OCI-LY1 (cell line): ENCODE measurements at regions not wholly inside any gene's neighbourhood (a gene's known extent, or its start where the extent isn't known, plus 50 kb on each side); places are given as distances from the start of the nearest gene placed in this dataset.

ENCODE experiments used
- CTCF ChIP-seq: fragments of 200-600 bp; sonication (generic), shearing (Covaris generic); IDR thresholded peaks from 2 replicates; pipeline ENCODE4 v1.5.1; 2017; ENCODE audit warnings: mild to moderate bottlenecking, antibody characterized with exemption, low read length, moderate library complexity, mixed read lengths
- EZH2 ChIP-seq: fragments of 200-600 bp; sonication (generic), shearing (Covaris generic); IDR thresholded peaks from 2 replicates; pipeline ENCODE4 v1.8.0; 2017; ENCODE audit warnings: borderline replicate concordance, mixed run types, mild to moderate bottlenecking, antibody characterized with exemption, low read length, moderate library complexity, mixed read lengths

DNA sequence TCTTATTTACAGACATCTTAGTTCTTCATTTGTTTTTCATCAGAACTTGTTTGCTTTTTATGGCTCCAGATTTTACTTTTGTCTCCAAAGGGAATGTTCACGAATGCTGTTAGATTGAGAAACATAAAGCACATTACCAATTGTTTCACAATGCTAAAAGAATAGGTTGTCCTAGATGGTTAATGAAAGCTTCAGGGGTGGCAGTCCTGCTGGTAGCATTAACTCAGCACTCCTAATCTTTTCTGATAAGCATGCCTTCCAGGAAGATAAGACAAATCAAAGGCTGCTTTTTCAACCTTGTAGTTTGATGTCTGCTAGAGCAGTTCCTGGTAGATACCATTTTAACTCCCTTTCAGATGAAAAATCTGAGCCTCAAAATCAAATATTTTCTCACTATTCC is 619.4 kb downstream of the PYDC2 start:
- no peak for TF ChIP-seq CTCF
- no peak for TF ChIP-seq EZH2
